ENCODE measurements at regions not wholly inside any gene's neighbourhood (a gene's known extent, or its start where the extent isn't known, plus 50 kb on each side); places are given as distances from the start of the nearest gene placed in this dataset.
"Not testable (repeated sequence)": the region's sequence is repeated elsewhere in the genome, so short reads cannot be mapped to it uniquely, and the experiment has no call there.

GRCh38 chr16:52051414-52052172 lies 495.4 kb downstream of the TOX3 start:
- DNase-seq (ENCODE audit: low spot score), result no peak

GRCh38 chr16:52050418-52050817 lies 496.5 kb downstream of the TOX3 start:
- DNase-seq (ENCODE audit: low spot score), result no peak

GRCh38 chr16:52035436-52035835 lies 511.5 kb downstream of the TOX3 start:
- DNase-seq (ENCODE audit: low spot score), result no peak

DNA sequence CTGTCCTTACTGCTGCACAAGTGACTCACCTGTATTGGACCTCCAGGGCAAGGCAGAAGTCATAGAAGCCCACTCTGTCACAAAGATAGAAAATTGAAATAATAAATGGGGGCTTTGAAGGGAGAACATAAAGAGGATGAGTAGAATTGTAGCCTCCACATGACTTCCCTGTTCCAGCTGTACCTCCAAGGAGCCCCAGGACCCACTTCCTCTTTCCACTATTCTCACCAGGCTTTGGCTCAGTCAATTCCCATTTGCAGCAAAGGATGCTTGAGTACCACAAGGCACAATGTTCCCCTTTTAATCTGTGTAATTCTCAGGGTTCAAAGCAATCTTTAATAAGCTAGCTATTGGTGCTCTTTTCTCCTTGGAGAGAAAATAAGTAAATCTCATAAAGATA lies 512.1 kb downstream of the TOX3 start:
- DNase-seq (ENCODE audit: low spot score), result no peak

DNA sequence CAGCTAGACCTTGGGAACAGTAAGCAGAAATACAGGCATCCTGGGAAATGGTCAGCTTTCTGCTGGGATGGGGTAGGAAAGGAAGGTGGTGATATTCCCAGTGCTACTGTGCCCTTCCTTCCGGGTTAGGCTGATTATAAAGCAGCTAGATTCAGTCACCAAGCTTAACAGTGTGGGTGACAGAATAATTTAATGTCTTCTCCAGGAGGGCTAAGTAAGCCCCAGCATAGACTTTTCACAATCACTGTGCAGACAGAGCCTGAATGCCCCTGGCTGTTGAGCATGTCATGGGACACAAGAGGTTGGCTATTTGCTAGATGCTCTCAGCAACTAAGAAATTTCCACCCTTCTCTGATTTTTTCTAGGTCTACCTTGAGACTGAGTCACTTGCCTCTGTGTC lies 513.0 kb downstream of the TOX3 start:
- DNase-seq (ENCODE audit: low spot score), result no peak

DNA sequence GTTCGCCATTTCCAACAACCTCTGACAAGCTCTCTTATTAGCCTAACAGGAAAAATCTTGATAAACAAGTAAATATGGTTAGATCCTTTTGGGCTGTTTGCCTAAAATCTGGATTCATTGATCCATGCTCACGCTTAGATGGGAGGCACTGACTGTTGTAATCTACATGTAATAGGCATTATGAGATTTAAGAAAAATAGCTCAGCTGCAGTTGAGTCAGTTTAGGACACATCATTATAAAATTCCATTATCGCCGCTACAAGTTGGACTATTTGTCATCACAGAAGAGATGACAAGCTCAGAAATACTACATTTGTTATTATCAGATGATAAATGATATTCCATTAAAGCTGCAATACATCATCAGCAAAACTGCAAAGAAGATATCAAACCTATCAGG lies 524.0 kb downstream of the TOX3 start:
- no peak for DNase-seq (ENCODE audit: low spot score)

DNA sequence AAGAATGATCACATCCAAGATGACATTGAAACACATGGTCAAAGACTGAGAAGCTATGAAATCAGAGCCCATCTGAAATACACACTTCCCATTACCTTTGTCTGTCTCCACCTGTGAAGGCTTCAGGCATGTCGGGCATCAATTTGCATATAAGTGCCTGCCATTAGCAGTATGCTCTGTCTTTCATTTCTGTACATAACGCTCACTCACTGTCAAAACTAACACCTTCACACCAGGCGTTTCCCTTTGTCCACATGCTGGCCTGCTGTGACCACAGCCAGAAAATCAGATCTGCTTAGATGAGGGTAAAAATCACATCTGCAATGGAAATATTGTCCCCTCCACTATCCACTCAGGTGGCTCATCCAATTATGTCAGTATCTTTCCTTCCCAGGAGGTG lies 524.8 kb downstream of the TOX3 start:
- no peak for DNase-seq (ENCODE audit: low spot score)

DNA sequence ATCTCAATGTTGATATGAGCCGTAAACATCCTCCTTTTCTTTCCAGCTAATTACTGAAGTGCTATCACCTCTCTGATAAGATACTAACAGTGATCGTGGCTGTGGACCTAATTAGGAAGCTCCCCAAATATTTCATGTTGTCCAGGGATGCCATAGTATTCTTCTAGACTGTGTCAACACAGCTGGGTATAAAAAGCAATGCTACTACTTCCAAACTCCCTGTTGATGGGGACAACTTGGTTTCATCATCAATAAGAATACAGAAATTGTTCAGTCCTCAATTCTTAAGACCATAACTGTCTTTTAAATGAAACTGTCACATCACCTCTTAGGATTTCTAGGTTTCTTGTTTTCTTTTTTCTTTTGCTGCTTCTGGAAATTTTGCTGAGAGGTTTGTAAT lies 530.6 kb downstream of the TOX3 start:
- DNase-seq (ENCODE audit: low spot score), result no peak

DNA sequence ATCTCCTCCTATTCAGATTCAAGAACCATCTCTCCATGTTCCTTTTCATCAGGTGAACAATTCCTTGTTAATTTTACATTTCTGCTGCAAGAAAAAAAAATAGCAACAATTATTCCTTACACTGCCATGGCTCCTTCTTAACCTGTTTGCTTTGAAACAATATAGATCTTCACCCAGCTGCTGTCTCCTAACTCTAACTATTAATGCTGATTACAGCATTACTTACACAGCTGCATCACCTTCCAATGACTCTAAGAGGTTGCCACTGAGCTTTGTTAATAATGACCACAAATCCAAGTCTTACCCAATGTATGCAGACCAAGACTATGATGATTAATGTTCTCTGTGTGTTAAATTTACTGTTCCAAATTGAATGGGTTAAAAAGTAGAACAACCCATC lies 541.4 kb downstream of the TOX3 start:
- no peak for DNase-seq (ENCODE audit: low spot score)

- no peak for DNase-seq (ENCODE audit: low spot score)
These were observed 542.6 kb downstream of the TOX3 start for GRCh38 chr16:52004343-52004742.

DNA sequence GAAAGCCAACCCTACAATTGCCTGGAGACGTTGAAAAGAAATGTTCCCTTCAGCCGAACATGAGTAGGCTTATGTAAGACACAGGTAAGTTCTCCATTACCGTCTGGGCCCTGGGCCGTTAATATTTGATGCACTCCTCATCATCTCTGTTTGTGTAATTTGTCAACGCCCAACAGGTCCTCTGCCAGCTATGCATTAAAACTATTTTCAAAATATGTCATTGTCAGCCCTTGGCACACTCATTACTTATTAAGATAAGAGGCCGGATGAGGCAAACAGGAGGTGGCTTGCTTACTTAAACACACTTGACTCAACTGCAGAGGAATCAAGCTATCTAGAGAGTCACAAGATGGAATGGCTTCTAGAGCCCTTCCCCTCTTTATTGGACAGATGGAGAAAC lies 544.9 kb downstream of the TOX3 start:
- DNase-seq (ENCODE audit: low spot score), result no peak

GRCh38 chr16:51996516-51996915 lies 550.4 kb downstream of the TOX3 start:
- no peak for DNase-seq (ENCODE audit: low spot score)

DNA sequence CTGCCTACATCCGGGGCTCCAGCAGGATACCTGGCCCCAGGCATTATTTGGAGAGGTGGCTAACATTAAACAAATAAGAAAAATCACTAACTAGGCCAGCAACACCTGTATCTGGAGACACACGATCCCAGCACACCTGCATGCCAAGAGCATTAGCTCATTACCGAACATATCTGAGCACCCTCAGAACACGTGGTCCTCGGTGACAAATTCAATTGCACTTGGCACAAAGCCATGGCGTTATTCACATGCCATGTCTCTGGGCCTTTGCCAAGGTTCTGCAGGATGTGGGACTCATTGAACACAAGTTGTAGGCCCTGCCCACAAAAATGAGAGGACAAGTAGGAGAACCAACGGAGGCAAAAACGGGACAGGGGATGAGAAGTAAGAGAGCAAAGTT lies 552.3 kb downstream of the TOX3 start:
- DNase-seq (ENCODE audit: low spot score), result no peak

DNA sequence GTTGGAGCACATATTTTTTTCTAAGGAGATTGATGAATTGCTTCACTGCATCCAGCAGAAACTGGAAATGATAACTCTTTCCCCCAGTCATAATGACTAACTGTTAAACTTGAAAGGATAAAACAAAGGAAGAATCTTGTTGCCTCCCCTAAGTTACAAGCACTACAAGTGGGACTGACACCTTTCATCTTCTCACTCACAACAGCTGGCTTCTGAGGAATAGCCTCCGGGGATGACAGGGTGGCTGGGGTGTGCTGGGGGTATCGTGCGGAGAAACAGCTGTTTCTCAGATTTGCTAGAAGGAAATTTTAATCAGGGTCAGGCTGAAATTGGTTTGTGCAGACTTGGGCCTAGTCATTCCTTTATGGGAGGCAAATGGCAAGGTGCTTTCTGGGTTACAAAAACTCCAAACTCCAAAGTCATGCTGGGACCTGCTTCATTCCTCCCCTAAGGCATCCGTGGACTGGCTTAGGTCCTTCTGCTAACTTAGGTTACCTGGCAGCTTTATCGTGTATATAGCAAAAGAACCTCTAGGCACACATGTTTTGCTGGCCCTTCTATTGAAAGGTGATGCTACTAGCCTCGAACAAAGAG lies 557.2 kb downstream of the TOX3 start:
- no peak for DNase-seq (ENCODE audit: low spot score)

- no peak for DNase-seq (ENCODE audit: low spot score)
These were observed 558.0 kb downstream of the TOX3 start for GRCh38 chr16:51988977-51989376.

DNA sequence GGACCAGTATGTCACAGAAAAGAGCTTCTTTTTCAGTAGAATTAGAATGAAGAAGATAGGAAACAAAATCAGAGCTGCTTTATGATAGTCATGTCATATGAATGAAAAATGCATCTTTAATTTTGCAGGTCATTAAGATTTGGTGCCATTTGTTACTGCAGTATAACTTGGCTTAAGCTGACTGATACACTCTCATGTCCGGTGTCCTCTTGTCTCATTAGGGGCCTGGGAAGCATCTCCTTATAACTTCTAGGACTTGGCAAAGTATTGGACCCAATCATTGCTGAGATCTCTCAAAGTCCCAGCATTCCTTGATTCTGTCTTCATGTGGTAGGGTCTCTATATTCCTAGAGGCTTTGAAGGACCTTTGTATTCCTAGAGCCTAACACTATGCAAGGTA lies 559.4 kb downstream of the TOX3 start:
- no peak for DNase-seq (ENCODE audit: low spot score)

- no peak for DNase-seq (ENCODE audit: low spot score)
These were observed 560.2 kb downstream of the TOX3 start for GRCh38 chr16:51986717-51987116.

DNA sequence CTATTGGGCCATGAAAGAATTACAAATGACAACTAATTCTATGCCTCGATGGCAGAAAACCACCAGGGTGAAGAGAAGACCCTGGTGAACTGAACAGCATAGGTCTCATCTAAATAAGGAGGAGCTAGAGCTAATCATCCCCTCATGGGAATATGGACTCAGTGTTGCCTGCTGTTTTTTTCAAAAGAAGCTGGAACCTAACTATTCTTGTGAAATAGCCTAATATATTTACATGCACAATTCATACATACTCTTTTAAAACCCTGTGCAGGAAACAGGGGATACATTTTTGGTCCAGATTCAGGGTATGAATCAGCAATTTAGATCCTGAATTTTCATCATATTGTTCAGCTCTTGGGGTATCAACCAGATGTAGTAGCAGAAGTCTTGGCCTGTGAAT lies 560.6 kb downstream of the TOX3 start:
- no peak for DNase-seq (ENCODE audit: low spot score)

DNA sequence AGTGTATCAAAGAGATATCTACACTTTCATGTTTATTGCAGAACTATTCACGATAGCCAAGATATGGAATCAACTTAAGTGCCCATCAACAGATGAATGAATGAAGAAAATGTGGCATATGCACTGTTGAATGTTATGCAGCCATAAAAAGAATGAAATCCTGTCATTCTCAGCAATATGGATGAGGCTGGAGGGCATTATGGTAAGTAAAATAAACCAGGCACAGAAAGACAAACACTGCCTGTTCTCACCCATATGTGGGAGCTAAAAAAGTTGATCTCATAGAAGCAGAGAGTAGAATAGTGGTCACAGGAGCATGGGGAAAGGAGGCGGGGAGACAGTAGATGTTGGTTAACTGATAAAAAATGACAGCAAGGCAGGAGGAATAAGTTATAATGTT lies 561.8 kb downstream of the TOX3 start:
- DNase-seq (ENCODE audit: low spot score), result no peak

GRCh38 chr16:51984395-51984794 lies 562.5 kb downstream of the TOX3 start:
- no peak for DNase-seq (ENCODE audit: low spot score)

DNA sequence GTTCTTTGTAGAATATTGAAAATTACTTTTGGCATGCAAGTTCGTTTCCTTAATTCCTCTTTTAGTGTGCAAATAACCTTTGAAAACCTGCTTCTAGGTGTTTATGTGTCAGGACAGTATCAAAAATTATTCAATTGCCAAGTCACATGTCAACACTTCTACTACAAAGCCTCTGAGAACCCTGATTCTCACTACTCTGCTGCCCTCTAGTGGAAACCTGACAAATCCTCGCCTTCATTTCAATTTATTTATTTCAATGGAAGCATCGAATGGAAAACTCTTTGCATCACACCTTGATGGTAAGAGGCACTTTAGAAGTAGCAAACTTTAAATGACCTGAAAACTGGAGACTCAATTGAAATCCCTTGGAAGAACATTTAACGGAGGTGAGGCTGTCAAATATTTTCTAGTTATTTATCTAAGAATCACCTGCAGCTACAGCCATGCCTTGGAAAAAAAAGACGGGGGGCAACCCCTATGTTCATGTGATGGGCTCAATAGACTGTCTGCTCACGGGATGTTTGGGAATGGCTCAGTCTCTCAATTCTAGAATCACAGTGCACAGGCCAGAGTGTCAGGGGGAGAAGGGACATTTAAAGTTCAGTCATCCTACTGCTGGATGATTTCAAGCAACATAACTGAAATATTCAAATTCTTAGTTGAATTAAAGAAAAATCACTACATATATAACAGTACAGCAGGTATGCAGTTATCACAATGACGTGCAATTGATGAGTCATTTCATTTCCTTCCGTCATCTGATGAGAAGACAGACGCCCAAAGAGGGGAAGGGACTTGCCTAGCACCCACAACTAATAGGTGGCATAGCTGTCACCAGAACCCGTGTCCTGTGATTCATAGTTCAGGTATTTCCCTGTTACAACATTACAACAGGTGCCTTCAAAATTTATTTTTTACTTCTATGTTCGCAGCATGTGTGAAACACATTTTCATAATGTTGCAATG lies 563.9 kb downstream of the TOX3 start:
- no peak for DNase-seq (ENCODE audit: low spot score)

GRCh38 chr16:51981725-51982124 lies 565.2 kb downstream of the TOX3 start:
- DNase-seq (ENCODE audit: low spot score), result no peak

DNA sequence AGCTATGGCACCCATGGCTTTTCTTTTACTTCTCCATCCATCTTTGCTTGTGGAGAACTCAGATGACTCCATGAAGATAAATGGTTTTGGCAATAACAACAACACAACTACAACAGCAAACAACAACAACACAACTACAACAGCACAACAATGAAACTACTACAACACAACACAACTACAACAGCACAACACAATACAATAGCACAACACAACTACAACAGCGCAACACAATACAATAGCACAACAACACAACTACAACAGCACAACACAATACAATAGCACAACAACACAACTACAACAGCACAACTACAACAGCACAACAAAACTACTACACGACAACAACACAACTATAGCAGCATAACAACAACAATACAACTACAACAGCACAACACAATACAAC lies 569.4 kb downstream of the TOX3 start:
- not testable (repeated sequence) for DNase-seq (ENCODE audit: low spot score)

All from ecto neural progenitor cell (in vitro differentiated cells).